HCT116 (cell line): ENCODE measurements at regions not wholly inside any gene's neighbourhood (a gene's known extent, or its start where the extent isn't known, plus 50 kb on each side); places are given as distances from the start of the nearest gene placed in this dataset.

Source experiments
- ATAC-seq: fragments of 200-7000 bp; cut with Tn5 transposase; 2 replicates; pipeline ENCODE4 v1.9.1; 2020; ENCODE audit warnings: mild to moderate bottlenecking, moderate library complexity
- BruUV-seq: library from RNA; stranded (reverse); fragments of 400-500 nt; replicated peaks from 2 replicates; lab custom pipeline; 2021; lab: Mats Ljungman, UMichigan
- CTCF ChIA-PET: fragments of 300-600 bp; sonication (Branson Sonifier 250); formaldehyde crosslinking; loops from one replicate; lab custom pipeline; 2021; ENCODE audit warnings: antibody characterized with exemption; lab: Charles Lee
- POLR2A ChIA-PET: fragments of 300-600, 350-600 bp; sonication (Branson Sonifier 250); formaldehyde crosslinking; loops from one replicate; lab custom pipeline; 2021; ENCODE audit warnings: antibody characterized with exemption; lab: Charles Lee
- RAD21 ChIA-PET, 2 experiments: fragments of 300-600 bp; sonication (Branson Sonifier 250); formaldehyde crosslinking; loops; one replicate each; lab custom pipeline; 2023; ENCODE audit warnings: low total read pairs in 2 of 2; ENCODE audit not compliant: uncharacterized antibody in 2 of 2, unreplicated experiment in 2 of 2, low non-redundant PET in 1 of 2; lab: Charles Lee
- DNase-seq: peaks from one replicate; pipeline ENCODE4 v3.0.0-alpha.2; 2010; ENCODE audit warnings: low read depth, low spot score
- H2AFZ ChIP-seq: fragments of 200-600 bp; shearing (Covaris generic), sonication (generic); 2 replicates; pipeline ENCODE4 v1.6.1; 2017; ENCODE audit warnings: low read depth, mixed run types, mixed read lengths, antibody characterized with exemption, low read length; ENCODE audit not compliant: poor library complexity, severe bottlenecking
- H3K27ac ChIP-seq: 2 replicates; pipeline ENCODE4 v1.5.1; 2012; ENCODE audit warnings: low read depth, low read length
- H3K27me3 ChIP-seq: fragments of 200-600 bp; sonication (generic); 2 replicates; pipeline ENCODE4 v1.6.1; 2016; ENCODE audit warnings: mixed run types, low read length, mixed read lengths; ENCODE audit not compliant: insufficient read depth
- H3K36me3 ChIP-seq, 2 experiments: fragments of 200-500 bp in 1 of 2; fragments of 200-600 bp in 1 of 2; sonication (Bioruptor generic) in 1 of 2; sonication (generic) in 1 of 2; 2 replicates each; pipeline versions ENCODE4 v1.5.1 to v1.6.1; 2014 to 2016; ENCODE audit warnings: low read length in 2 of 2, inconsistent platforms in 1 of 2, mixed read lengths in 1 of 2, mixed run types in 1 of 2; ENCODE audit not compliant: insufficient read depth in 2 of 2, control insufficient read depth in 1 of 2
- H3K4me1 ChIP-seq, 2 experiments: fragments of 200-600 bp in 1 of 2; sonication (generic) in 1 of 2; 2 replicates each; pipeline versions ENCODE4 v1.5.1 to v1.6.1; 2012 to 2017; ENCODE audit warnings: low read length in 2 of 2, inconsistent platforms in 1 of 2, mild to moderate bottlenecking in 1 of 2, mixed read lengths in 1 of 2, mixed run types in 1 of 2, moderate library complexity in 1 of 2; ENCODE audit not compliant: insufficient read depth in 2 of 2, control insufficient read depth in 1 of 2
- H3K4me2 ChIP-seq: fragments of 200-600 bp; sonication (generic); 2 replicates; pipeline ENCODE4 v1.6.1; 2017; ENCODE audit warnings: mixed run types, low read length, mixed read lengths
- H3K4me3 ChIP-seq, 2 experiments: fragments of 200-600 bp in 1 of 2; sonication (generic) in 1 of 2; replicated peaks in 1 of 2; 2 replicates each; pipeline ENCODE4 v1.5.1; 2011 to 2016; ENCODE audit warnings: low read length in 2 of 2, control low read depth in 1 of 2, low read depth in 1 of 2, mild to moderate bottlenecking in 1 of 2, mixed read lengths in 1 of 2, mixed run types in 1 of 2
- H3K79me2 ChIP-seq: fragments of 200-600 bp; sonication (generic); 2 replicates; pipeline ENCODE4 v1.6.1; 2017; ENCODE audit warnings: mild to moderate bottlenecking, mixed run types, low read length, moderate library complexity, mixed read lengths; ENCODE audit not compliant: insufficient read depth
- H3K9ac ChIP-seq: fragments of 200-600 bp; sonication (generic); 2 replicates; pipeline ENCODE4 v1.6.1; 2016; ENCODE audit warnings: low read length, mixed read lengths
- H3K9me2 ChIP-seq: fragments of 200-600 bp; sonication (generic), shearing (Covaris generic); 2 replicates; pipeline ENCODE4 v1.6.1; 2017; ENCODE audit warnings: mixed run types, mild to moderate bottlenecking, moderate library complexity; ENCODE audit not compliant: insufficient read depth
- H3K9me3 ChIP-seq, 2 experiments: fragments of 200-500 bp in 1 of 2; fragments of 200-600 bp in 1 of 2; sonication (Bioruptor generic) in 1 of 2; sonication (generic) in 1 of 2; 2 replicates each; pipeline ENCODE4 v1.6.1; 2014 to 2017; ENCODE audit warnings: low read length in 2 of 2, mixed read lengths in 2 of 2, inconsistent platforms in 1 of 2, low read depth in 1 of 2, mild to moderate bottlenecking in 1 of 2, mixed run types in 1 of 2, moderate library complexity in 1 of 2; ENCODE audit not compliant: control insufficient read depth in 1 of 2, insufficient read depth in 1 of 2
- H4K20me1 ChIP-seq: fragments of 200-600 bp; sonication (generic), shearing (Covaris generic); 2 replicates; pipeline ENCODE4 v1.6.1; 2017; ENCODE audit warnings: mixed run types, mild to moderate bottlenecking, moderate library complexity; ENCODE audit not compliant: insufficient read depth
- EGR1 ChIP-seq: IDR thresholded peaks from 2 replicates; pipeline ENCODE4 v1.6.1; 2012; ENCODE audit warnings: low read depth
- EZH2 ChIP-seq: fragments of 200-600 bp; sonication (generic); IDR thresholded peaks from 2 replicates; pipeline ENCODE4 v1.6.1; 2017; ENCODE audit warnings: antibody characterized with exemption, mixed run types
- FOSL1 ChIP-seq: IDR thresholded peaks from 2 replicates; pipeline ENCODE4 v1.6.1; 2012; ENCODE audit warnings: low read depth
- POLR2AphosphoS5 ChIP-seq: IDR thresholded peaks from 2 replicates; pipeline ENCODE4 v1.6.1; 2011; ENCODE audit warnings: mild to moderate bottlenecking, low read depth, low read length, moderate library complexity
- RAD21 ChIP-seq: IDR thresholded peaks from 2 replicates; pipeline ENCODE4 v1.6.1; 2012; ENCODE audit warnings: low read depth, mild to moderate bottlenecking
- SP1 ChIP-seq: IDR thresholded peaks from 2 replicates; pipeline ENCODE4 v1.6.1; 2012; ENCODE audit warnings: low read depth
- SRF ChIP-seq: IDR thresholded peaks from 2 replicates; pipeline ENCODE4 v1.6.1; 2012; ENCODE audit warnings: low read depth
- TCF7L2 ChIP-seq: IDR thresholded peaks from 2 replicates; pipeline ENCODE4 v1.7.0; 2011; ENCODE audit warnings: borderline replicate concordance, inconsistent platforms; ENCODE audit not compliant: insufficient read depth, insufficient read length; ENCODE audit errors: extremely low read depth
- YY1 ChIP-seq: IDR thresholded peaks from 2 replicates; pipeline ENCODE4 v1.6.1; 2011; ENCODE audit warnings: low read length, low read depth, moderate library complexity, mild to moderate bottlenecking; ENCODE audit not compliant: insufficient replicate concordance; ENCODE audit errors: extremely low read depth
- intact Hi-C: fragments of 100-400 bp; cut with micrococcal nuclease; formaldehyde crosslinking; loops from 2 replicates; pipeline ENCODE4 v1.10.0; 2022
- TF ChIP-seq, protein P1 (sequence below), 3 experiments: fragments of 200-600 bp in 1 of 3; sonication (generic) in 1 of 3; IDR thresholded peaks in 2 of 3; conservative IDR thresholded peaks in 1 of 3; 2 replicates each; pipeline ENCODE4 v1.5.1; 2012 to 2017; ENCODE audit warnings: low read depth in 2 of 3, low read length in 2 of 3, antibody characterized with exemption in 1 of 3, borderline replicate concordance in 1 of 3, control low read depth in 1 of 3, mild to moderate bottlenecking in 1 of 3, mixed read lengths in 1 of 3, mixed run types in 1 of 3, moderate library complexity in 1 of 3; ENCODE audit not compliant: insufficient read depth in 1 of 3
- TF ChIP-seq, protein P2 (sequence below): IDR thresholded peaks from 2 replicates; pipeline ENCODE4 v1.6.1; 2012
- TF ChIP-seq, protein P3 (sequence below): IDR thresholded peaks from 2 replicates; pipeline ENCODE4 v1.6.1; 2012
- TF ChIP-seq, protein P4 (sequence below): IDR thresholded peaks from 2 replicates; pipeline ENCODE4 v1.6.1; 2012; ENCODE audit warnings: low read depth

GRCh38 chr15:31193291-31193690 is 91.8 kb upstream of the TRPM1 start (continued):
- TF ChIP-seq, protein P1, sequence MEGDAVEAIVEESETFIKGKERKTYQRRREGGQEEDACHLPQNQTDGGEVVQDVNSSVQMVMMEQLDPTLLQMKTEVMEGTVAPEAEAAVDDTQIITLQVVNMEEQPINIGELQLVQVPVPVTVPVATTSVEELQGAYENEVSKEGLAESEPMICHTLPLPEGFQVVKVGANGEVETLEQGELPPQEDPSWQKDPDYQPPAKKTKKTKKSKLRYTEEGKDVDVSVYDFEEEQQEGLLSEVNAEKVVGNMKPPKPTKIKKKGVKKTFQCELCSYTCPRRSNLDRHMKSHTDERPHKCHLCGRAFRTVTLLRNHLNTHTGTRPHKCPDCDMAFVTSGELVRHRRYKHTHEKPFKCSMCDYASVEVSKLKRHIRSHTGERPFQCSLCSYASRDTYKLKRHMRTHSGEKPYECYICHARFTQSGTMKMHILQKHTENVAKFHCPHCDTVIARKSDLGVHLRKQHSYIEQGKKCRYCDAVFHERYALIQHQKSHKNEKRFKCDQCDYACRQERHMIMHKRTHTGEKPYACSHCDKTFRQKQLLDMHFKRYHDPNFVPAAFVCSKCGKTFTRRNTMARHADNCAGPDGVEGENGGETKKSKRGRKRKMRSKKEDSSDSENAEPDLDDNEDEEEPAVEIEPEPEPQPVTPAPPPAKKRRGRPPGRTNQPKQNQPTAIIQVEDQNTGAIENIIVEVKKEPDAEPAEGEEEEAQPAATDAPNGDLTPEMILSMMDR (IDR thresholded peaks at IDR 0.05 in 2 of 3, conservative IDR thresholded peaks at IDR 0.05 in 1 of 3; ENCODE audit: borderline replicate concordance in 1 of 3, insufficient read depth in 1 of 3, low read depth in 2 of 3, low read length in 2 of 3) = no peak
- TF ChIP-seq YY1 = no peak
- no peak for TF ChIP-seq EGR1
- TF ChIP-seq, all 23 proteins: peak for 0

GRCh38 chr15:31195871-31196270 is 94.3 kb upstream of the TRPM1 start:
- no peaks in the 10 kb centered on the region for H3K36me3 ChIP-seq
- ATAC-seq = no peak
- no peaks in the 10 kb centered on the region for H3K4me1 ChIP-seq
- intact Hi-C loops = loop anchor here (2.0 to 10.0 kb wide), 3 partner anchors 293 to 531 kb away; no protein-coding TSS in a partner anchor
- CTCF ChIA-PET = no interaction called here
- RAD21 ChIA-PET = no interaction called here
- no peak overlapping the region for H3K27ac ChIP-seq
- POLR2A ChIA-PET = no interaction called here
- no peaks in the 10 kb centered on the region for H3K9me3 ChIP-seq
- no peak overlapping the region for H3K9ac ChIP-seq
- H3K4me3 ChIP-seq = no peak overlapping the region
- H3K27me3 ChIP-seq = no peaks in the 10 kb centered on the region
- no peak for TF ChIP-seq TCF7L2
- TF ChIP-seq, protein P1 (IDR thresholded peaks at IDR 0.05 in 2 of 3, conservative IDR thresholded peaks at IDR 0.05 in 1 of 3; ENCODE audit: borderline replicate concordance in 1 of 3, insufficient read depth in 1 of 3, low read depth in 2 of 3, low read length in 2 of 3) = no peak
- no peak for TF ChIP-seq EZH2
- no peak for TF ChIP-seq POLR2AphosphoS5
- TF ChIP-seq, protein P2, sequence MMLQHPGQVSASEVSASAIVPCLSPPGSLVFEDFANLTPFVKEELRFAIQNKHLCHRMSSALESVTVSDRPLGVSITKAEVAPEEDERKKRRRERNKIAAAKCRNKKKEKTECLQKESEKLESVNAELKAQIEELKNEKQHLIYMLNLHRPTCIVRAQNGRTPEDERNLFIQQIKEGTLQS = no peak
- TF ChIP-seq FOSL1 = no peak
- no peak for TF ChIP-seq SP1
- TF ChIP-seq, protein P3, sequence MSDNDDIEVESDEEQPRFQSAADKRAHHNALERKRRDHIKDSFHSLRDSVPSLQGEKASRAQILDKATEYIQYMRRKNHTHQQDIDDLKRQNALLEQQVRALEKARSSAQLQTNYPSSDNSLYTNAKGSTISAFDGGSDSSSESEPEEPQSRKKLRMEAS = no peak
- TF ChIP-seq RAD21 = no peak
- no peak for TF ChIP-seq SRF
- TF ChIP-seq, protein P4, sequence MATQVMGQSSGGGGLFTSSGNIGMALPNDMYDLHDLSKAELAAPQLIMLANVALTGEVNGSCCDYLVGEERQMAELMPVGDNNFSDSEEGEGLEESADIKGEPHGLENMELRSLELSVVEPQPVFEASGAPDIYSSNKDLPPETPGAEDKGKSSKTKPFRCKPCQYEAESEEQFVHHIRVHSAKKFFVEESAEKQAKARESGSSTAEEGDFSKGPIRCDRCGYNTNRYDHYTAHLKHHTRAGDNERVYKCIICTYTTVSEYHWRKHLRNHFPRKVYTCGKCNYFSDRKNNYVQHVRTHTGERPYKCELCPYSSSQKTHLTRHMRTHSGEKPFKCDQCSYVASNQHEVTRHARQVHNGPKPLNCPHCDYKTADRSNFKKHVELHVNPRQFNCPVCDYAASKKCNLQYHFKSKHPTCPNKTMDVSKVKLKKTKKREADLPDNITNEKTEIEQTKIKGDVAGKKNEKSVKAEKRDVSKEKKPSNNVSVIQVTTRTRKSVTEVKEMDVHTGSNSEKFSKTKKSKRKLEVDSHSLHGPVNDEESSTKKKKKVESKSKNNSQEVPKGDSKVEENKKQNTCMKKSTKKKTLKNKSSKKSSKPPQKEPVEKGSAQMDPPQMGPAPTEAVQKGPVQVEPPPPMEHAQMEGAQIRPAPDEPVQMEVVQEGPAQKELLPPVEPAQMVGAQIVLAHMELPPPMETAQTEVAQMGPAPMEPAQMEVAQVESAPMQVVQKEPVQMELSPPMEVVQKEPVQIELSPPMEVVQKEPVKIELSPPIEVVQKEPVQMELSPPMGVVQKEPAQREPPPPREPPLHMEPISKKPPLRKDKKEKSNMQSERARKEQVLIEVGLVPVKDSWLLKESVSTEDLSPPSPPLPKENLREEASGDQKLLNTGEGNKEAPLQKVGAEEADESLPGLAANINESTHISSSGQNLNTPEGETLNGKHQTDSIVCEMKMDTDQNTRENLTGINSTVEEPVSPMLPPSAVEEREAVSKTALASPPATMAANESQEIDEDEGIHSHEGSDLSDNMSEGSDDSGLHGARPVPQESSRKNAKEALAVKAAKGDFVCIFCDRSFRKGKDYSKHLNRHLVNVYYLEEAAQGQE = no peak
- no peak for TF ChIP-seq EGR1
- TF ChIP-seq, all 23 proteins: peak for 0
- Histone ChIP-seq H3K4me2 (no peak overlapping the region), H4K20me1 (no peaks in the 10 kb centered on the region), H2AFZ (no peak overlapping the region), H3K9me2 (no peaks in the 10 kb centered on the region), H3K79me2 (no peaks in the 10 kb centered on the region)
- no TSS peak for BruUV-seq
- DNase-seq = no peak
